ENCODE measurements at regions not wholly inside any gene's neighbourhood (a gene's known extent, or its start where the extent isn't known, plus 50 kb on each side); places are given as distances from the start of the nearest gene placed in this dataset.

- TF ChIP-seq EP300 (IDR thresholded peaks at IDR 0.05; ENCODE audit: borderline replicate concordance in 1 of 2, low read depth in 1 of 2, low read length in 1 of 2) (no peak), MXI1 (IDR thresholded peaks at IDR 0.05; ENCODE audit: low read depth, low read length) (no peak), MAX (IDR thresholded peaks at IDR 0.05; ENCODE audit: low read depth) (no peak), GABPA (IDR thresholded peaks at IDR 0.05; ENCODE audit: low read depth) (no peak), RAD21 (IDR thresholded peaks at IDR 0.05; ENCODE audit: low read length) (no peak), CTCF (IDR thresholded peaks at IDR 0.05) (no peak)
Measured at GRCh38 chr19:30174357-30174645, 197.9 kb upstream of the ZNF536 start.

Data from SK-N-SH (cell line).